Brain microvascular endothelial cell (primary cell): ENCODE measurements at regions not wholly inside any gene's neighbourhood (a gene's known extent, or its start where the extent isn't known, plus 50 kb on each side); places are given as distances from the start of the nearest gene placed in this dataset.

ENCODE experiments used
- DNase-seq: peaks from one replicate; pipeline ENCODE4 v3.0.0-alpha.2; 2020
- H3K27ac ChIP-seq: fragments of 250-450 bp; sonication (Bioruptor Pico); 2 replicates; pipeline ENCODE4 v1.5.1; 2020; ENCODE audit warnings: mild to moderate bottlenecking, moderate library complexity
- H3K27me3 ChIP-seq: fragments of 250-450 bp; sonication (Bioruptor Pico); replicated peaks from 2 replicates; pipeline ENCODE4 v1.5.1; 2020; ENCODE audit warnings: mild to moderate bottlenecking
- H3K36me3 ChIP-seq: fragments of 250-450 bp; sonication (Bioruptor Pico); replicated peaks from 2 replicates; pipeline ENCODE4 v1.5.1; 2020; ENCODE audit warnings: mild to moderate bottlenecking
- H3K4me3 ChIP-seq: 2 replicates; pipeline ENCODE4 v1.5.1; 2011; ENCODE audit warnings: low read depth, mild to moderate bottlenecking, control low read depth, low read length, moderate library complexity
- CTCF ChIP-seq: IDR thresholded peaks from 2 replicates; pipeline ENCODE4 v1.5.1; 2011; ENCODE audit warnings: low read depth, mild to moderate bottlenecking, moderate library complexity, low read length, control low read depth, inconsistent platforms; ENCODE audit errors: missing control alignments
- in situ Hi-C: cut with HindIII; loops from 2 replicates; pipeline ENCODE4 v1.10.0; 2017; ENCODE audit warnings: low sequenced_read_pairs, low pct_ligation_motif_present

- no peak for DNase-seq
- H3K4me3 ChIP-seq = no peak overlapping the region
- H3K27me3 ChIP-seq = no peaks in the 10 kb centered on the region
- TF ChIP-seq CTCF = no peak
- H3K27ac ChIP-seq = no peak overlapping the region
- no peaks in the 10 kb centered on the region for H3K36me3 ChIP-seq
- in situ Hi-C loops = no loop called here
These were observed 138.6 kb upstream of the UFM1 start for GRCh38 chr13:38210928-38211596.

- Histone ChIP-seq H3K27ac (no peak overlapping the region), H3K36me3 (no peaks in the 10 kb centered on the region), H3K4me3 (no peak overlapping the region), H3K27me3 (no peaks in the 10 kb centered on the region)
- no peak for TF ChIP-seq CTCF
- no peak for DNase-seq
- in situ Hi-C loops = no loop called here
These were observed 145.1 kb upstream of the UFM1 start for GRCh38 chr13:38204556-38204955.

- in situ Hi-C loops = no loop called here
- Histone ChIP-seq H3K27ac (no peak overlapping the region), H3K27me3 (no peaks in the 10 kb centered on the region), H3K4me3 (no peak overlapping the region), H3K36me3 (no peaks in the 10 kb centered on the region)
- no peak for TF ChIP-seq CTCF
- DNase-seq = no peak
These were observed 146.9 kb upstream of the UFM1 start for GRCh38 chr13:38202740-38203139.

GRCh38 chr13:38191016-38191415 is 158.6 kb upstream of the UFM1 start:
- Histone ChIP-seq H3K27me3 (no peaks in the 10 kb centered on the region), H3K36me3 (no peaks in the 10 kb centered on the region), H3K27ac (no peak overlapping the region), H3K4me3 (no peak overlapping the region)
- no peak for DNase-seq
- TF ChIP-seq CTCF = no peak
- in situ Hi-C loops = no loop called here

- no peaks in the 10 kb centered on the region for H3K27me3 ChIP-seq
- no peak for DNase-seq
- no peak overlapping the region for H3K27ac ChIP-seq
- H3K4me3 ChIP-seq = no peak overlapping the region
- H3K36me3 ChIP-seq = no peaks in the 10 kb centered on the region
- TF ChIP-seq CTCF = no peak
- in situ Hi-C loops = no loop called here
These were observed 169.0 kb upstream of the UFM1 start for GRCh38 chr13:38180670-38181069.

- in situ Hi-C loops = no loop called here
- no peak overlapping the region for H3K4me3 ChIP-seq
- no peaks in the 10 kb centered on the region for H3K27me3 ChIP-seq
These were observed 169.5 kb upstream of the UFM1 start for GRCh38 chr13:38180126-38180525.

More at GRCh38 chr13:38180126-38180525, 169.5 kb upstream of the UFM1 start:
- H3K27ac ChIP-seq = no peak overlapping the region
- TF ChIP-seq CTCF = no peak
- peak; percentile 0 for DNase-seq
- no peaks in the 10 kb centered on the region for H3K36me3 ChIP-seq
